Duodenal mucosa (tissue), 2 donors: ENCODE measurements at regions not wholly inside any gene's neighbourhood (a gene's known extent, or its start where the extent isn't known, plus 50 kb on each side); places are given as distances from the start of the nearest gene placed in this dataset.
"Not testable (repeated sequence)": the region's sequence is repeated elsewhere in the genome, so short reads cannot be mapped to it uniquely, and the experiment has no call there.

ENCODE experiments used
- H3K27ac ChIP-seq: one replicate; pipeline ENCODE4 v1.7.0; 2013; ENCODE audit warnings: low read depth, low read length
- H3K27me3 ChIP-seq, 2 donors: one replicate each; pipeline ENCODE4 v1.7.0; 2013; ENCODE audit warnings: low read length in 2 of 2, control low read depth in 1 of 2; ENCODE audit not compliant: insufficient read depth in 2 of 2, control insufficient read depth in 1 of 2
- H3K36me3 ChIP-seq, 2 donors: one replicate each; pipeline ENCODE4 v1.7.0; 2013; ENCODE audit warnings: low read length in 2 of 2, control low read depth in 1 of 2; ENCODE audit not compliant: insufficient read depth in 2 of 2, control insufficient read depth in 1 of 2
- H3K4me1 ChIP-seq, 2 donors: one replicate each; pipeline ENCODE4 v1.7.0; 2013; ENCODE audit warnings: low read length in 2 of 2, control low read depth in 1 of 2; ENCODE audit not compliant: insufficient read depth in 2 of 2, control insufficient read depth in 1 of 2
- H3K4me3 ChIP-seq, 2 donors: one replicate each; pipeline ENCODE4 v1.7.0; 2013; ENCODE audit warnings: low read length in 2 of 2, low read depth in 1 of 2
- H3K9ac ChIP-seq, 2 donors: one replicate each; pipeline ENCODE4 v1.7.0; 2013; ENCODE audit warnings: low read length in 2 of 2, low read depth in 1 of 2
- H3K9me3 ChIP-seq, 2 donors: one replicate each; pipeline ENCODE4 v1.7.0; 2013; ENCODE audit warnings: low read length in 2 of 2, control low read depth in 1 of 2; ENCODE audit not compliant: control insufficient read depth in 1 of 2

DNA sequence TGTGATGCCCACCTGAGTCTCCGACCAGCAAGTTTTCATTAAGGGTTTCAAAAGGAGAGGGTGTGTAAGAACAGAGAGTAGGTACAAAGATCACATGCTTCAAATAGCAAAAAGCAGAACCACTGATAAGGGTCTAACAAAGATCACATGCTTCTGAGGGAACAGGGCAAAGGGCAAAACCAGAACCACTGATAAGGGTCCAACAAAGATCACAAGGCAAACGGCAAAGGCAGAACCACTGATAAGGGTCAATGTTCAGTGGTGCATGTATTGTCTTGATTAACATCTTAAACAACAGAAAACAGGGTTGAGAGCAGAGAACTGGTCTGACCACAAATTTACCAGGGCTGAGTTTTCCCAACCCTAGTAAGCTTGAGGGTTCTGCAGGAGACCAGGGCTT lies 145.8 kb upstream of the NBPF11 start:
- not testable (repeated sequence) for H3K4me3 ChIP-seq, H3K4me1 ChIP-seq, H3K27ac ChIP-seq, H3K27me3 ChIP-seq, H3K9ac ChIP-seq, H3K36me3 ChIP-seq, H3K9me3 ChIP-seq

DNA sequence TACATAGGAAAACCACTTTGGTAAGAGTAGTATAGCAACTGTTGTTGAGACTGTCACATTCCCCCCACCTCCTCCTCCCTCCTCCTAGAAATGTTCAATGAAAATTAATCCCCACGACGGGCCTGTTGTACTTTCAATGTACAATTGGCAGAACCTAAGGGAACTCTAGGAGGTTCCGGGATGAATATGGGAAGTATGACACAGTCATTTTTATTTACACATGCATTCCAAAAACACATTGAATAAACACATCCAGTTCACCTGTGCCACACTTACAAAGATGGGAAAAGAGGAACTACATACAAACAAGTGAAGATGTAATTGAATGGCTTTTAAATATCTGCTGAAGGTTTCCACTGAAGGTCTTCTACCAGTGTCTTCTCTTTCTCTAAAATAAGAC lies 144.4 kb upstream of the NBPF11 start:
- H3K27me3 ChIP-seq: no peaks in the 10 kb centered on the region
- H3K9ac ChIP-seq: no peak overlapping the region
- no peak overlapping the region for H3K4me3 ChIP-seq
- H3K36me3 ChIP-seq: no peaks in the 10 kb centered on the region
- H3K9me3 ChIP-seq: no peaks in the 10 kb centered on the region
- H3K27ac ChIP-seq: no peak overlapping the region
- no peaks in the 10 kb centered on the region for H3K4me1 ChIP-seq

DNA sequence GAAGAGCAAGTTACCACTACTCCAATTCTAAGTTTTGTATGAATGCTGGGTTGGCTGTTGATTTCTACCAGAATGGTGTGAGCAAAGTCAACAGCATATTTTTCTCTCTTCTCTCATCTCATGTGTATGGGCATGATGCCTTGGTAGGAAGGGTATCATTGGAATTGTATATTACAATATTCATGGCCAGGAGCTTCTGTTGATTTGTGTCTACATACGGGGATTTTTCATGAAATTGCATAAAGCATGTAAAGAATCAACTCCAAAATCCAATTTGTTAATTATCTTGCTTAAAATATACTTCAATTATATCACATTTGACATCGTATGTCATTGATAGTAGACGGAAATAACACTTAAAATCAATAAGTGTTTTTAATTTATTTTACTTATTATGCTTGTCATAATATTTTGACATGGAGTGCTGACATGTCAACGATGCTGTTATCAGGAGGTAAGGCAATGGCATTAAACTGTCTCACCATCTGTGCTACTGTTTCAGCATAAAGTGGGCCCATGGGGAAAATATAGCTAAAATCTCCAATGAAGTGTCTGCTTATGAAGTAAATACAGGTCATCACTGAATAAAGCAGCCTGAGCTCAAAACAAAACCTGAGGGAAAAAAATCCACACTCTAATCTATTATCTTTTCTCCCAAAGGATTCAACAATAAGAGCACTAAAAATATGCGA lies 142.2 kb upstream of the NBPF11 start:
- Histone ChIP-seq H3K4me3 (no peak overlapping the region), H3K9me3 (no peaks in the 10 kb centered on the region), H3K9ac (no peak overlapping the region), H3K4me1 (no peaks in the 10 kb centered on the region), H3K27ac (no peak overlapping the region), H3K27me3 (no peaks in the 10 kb centered on the region), H3K36me3 (no peaks in the 10 kb centered on the region)

DNA sequence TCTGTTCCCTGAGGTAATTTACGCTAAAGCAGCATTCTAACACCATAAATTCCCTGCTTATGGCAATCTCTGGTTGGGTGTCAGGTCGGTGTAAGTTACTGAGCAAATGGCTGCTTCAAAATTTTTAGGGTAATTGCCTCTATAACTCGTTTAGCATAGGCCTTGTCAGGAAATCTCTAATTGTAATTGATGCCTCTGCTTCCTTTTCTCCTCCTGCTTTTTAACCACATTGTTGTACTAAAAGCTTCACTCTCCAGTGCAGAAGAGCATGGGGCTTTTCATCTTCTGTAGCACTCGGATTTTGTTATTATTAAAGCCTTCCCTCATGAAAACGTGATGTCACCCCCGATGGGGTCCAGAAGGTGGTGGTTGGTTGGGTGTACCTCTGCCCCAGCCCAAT lies 141.6 kb upstream of the NBPF11 start:
- H3K36me3 ChIP-seq: no peaks in the 10 kb centered on the region
- no peak overlapping the region for H3K4me3 ChIP-seq
- H3K4me1 ChIP-seq: no peaks in the 10 kb centered on the region
- no peaks in the 10 kb centered on the region for H3K9me3 ChIP-seq
- no peak overlapping the region for H3K9ac ChIP-seq
- H3K27ac ChIP-seq: no peak overlapping the region
- no peaks in the 10 kb centered on the region for H3K27me3 ChIP-seq

DNA sequence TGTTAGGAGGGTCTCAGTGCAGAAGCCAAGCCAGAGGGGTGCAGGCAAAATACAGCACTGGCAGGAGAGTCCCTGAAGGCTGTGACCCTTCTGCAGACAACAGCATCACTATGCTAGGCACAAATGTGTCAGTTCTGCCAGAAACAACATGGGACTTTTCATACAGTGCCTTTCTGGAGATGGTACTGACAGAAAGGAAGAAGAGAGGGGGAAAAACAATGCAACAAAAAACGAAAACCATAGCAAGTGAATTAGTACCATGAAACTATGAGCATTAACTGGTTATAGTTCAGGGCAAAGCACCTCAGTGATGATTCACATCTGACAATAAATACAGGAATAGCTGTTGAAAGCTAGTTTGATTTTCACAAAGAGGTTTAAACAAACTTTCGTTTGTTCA lies 140.8 kb upstream of the NBPF11 start:
- no peaks in the 10 kb centered on the region for H3K27me3 ChIP-seq
- no peak overlapping the region for H3K4me3 ChIP-seq
- H3K4me1 ChIP-seq: no peaks in the 10 kb centered on the region
- no peaks in the 10 kb centered on the region for H3K9me3 ChIP-seq
- no peak overlapping the region for H3K27ac ChIP-seq
- no peaks in the 10 kb centered on the region for H3K36me3 ChIP-seq
- no peak overlapping the region for H3K9ac ChIP-seq

DNA sequence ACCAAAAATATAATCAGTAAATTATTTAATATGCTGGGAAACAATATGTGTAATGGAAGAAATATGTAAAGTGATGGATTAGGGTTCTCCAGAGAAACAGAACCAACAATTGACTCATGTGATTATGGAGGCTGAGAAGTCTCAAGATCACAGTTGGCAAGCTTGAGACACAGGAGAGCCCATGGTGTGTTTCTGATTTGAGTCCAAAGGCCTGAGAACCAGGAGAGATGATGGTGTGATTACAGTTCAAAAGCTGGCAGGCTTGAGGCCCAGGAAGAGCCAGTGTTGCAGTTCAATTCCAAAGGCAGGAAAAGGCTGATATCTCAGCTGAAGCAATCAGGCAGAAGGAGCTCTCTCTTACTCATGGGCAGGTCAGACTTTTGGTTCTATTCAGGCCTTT lies 138.8 kb upstream of the NBPF11 start:
- Histone ChIP-seq H3K4me1 (no peaks in the 10 kb centered on the region), H3K27me3 (no peaks in the 10 kb centered on the region), H3K4me3 (no peak overlapping the region), H3K27ac (no peak overlapping the region), H3K9ac (no peak overlapping the region), H3K36me3 (no peaks in the 10 kb centered on the region), H3K9me3 (no peaks in the 10 kb centered on the region)

DNA sequence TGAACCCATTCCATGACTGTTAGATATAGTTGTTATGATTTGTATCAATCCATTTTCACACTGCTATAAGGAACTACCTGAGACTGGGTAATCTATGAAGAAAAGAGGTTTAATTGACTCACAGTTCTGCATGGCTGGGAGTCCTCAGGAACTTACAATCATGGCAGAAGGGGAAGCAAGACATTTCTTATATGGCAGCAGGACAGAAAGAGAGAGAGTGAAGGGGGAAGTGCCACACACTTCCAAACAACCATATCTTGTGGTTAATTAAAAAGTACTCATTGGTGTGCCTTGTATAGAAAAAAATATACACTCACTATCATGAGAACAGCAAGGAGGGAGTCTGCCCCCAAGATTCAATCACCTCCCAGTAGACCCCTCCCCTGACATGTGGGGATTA lies 137.6 kb upstream of the NBPF11 start:
- Histone ChIP-seq H3K27ac (no peak overlapping the region), H3K27me3 (no peaks in the 10 kb centered on the region), H3K36me3 (no peaks in the 10 kb centered on the region), H3K9ac (no peak overlapping the region), H3K4me3 (no peak overlapping the region), H3K9me3 (no peaks in the 10 kb centered on the region), H3K4me1 (no peaks in the 10 kb centered on the region)

DNA sequence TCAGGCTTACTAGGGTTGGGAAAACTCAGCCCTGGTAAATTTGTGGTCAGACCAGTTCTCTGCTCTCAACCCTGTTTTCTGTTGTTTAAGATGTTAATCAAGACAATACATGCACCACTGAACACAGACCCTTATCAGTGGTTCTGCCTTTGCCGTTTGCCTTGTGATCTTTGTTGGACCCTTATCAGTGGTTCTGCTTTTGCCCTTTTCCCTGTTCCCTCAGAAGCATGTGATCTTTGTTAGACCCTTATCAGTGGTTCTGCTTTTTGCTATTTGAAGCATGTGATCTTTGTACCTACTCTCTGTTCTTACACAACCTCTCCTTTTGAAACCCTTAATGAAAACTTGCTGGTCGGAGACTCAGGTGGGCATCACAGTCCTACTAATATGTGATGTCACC lies 133.9 kb upstream of the NBPF11 start:
- not testable (repeated sequence) for H3K9me3 ChIP-seq, H3K4me1 ChIP-seq, H3K27me3 ChIP-seq, H3K27ac ChIP-seq, H3K36me3 ChIP-seq, H3K4me3 ChIP-seq, H3K9ac ChIP-seq

DNA sequence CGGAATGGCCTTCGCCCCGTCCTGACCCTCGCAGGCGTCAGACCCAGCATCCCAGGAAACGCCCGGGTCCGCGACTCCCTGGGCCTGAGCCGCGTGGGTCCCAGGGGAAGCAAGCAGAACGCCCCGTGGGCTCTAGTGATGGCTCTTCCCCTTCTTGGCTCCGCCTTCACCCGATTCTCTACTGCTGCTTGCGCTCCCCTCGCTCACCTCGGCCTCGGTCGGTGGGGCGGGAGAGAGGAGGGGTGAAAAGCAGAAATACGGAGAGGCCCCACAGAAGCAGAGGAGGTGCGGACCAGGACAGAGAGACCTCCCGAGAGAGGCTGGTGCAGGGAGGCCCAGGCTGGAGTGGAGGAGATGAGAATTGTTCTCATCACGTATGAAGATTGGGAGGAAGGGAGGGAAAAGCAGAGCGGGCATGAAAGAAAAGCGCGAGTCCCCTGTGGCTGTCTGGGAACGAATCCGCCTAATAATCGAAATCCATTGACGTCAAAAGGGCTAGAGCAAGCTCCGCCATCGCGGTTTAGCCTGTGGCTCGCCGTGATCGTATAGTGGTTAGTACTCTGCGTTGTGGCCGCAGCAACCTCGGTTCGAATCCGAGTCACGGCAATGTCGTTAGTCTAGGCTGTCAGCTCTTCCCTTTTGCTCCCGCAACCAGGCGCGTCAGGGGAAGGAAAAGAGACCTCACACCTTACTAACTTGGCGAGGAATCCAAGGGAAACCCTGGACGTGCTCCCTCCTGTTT lies 128.9 kb upstream of the NBPF11 start:
- H3K36me3 ChIP-seq, H3K9ac ChIP-seq, H3K9me3 ChIP-seq, H3K27ac ChIP-seq, H3K4me1 ChIP-seq, H3K27me3 ChIP-seq: not testable (repeated sequence)
- H3K4me3 ChIP-seq: peak overlapping the region in 1 of 2 donors; percentile 65

DNA sequence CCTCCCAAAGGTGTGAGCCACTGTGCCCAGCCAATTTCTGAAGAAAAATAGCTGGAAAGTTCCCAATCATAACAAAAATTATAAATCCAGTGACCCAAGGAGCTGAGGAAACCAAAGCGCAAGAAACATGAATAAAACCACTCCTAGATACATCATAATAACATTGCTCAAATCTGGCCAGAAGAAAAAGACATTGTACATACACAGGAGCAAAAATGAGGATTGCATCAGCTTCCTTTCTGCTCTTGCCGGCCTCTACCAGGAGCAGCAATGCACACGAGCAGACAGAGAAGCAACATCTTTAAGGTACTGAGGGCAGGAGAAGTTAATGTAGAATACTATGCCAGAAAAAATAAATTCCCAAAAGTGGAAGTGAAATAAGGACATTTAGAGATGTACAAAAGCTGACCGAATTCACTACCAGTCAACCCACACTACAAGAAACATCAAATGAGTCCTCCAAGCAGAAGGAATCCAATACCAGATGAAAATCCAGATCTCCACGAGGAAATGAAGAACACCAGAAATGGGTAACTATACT lies 127.0 kb upstream of the NBPF11 start:
- not testable (repeated sequence) for H3K36me3 ChIP-seq, H3K4me3 ChIP-seq, H3K9me3 ChIP-seq, H3K27me3 ChIP-seq, H3K4me1 ChIP-seq, H3K9ac ChIP-seq, H3K27ac ChIP-seq
